SK-MEL-5 (cell line): ENCODE measurements at regions not wholly inside any gene's neighbourhood (a gene's known extent, or its start where the extent isn't known, plus 50 kb on each side); places are given as distances from the start of the nearest gene placed in this dataset.
A peak's percentile ranks its signal among the peaks of the same experiment; 100 is the strongest.
"Not testable (repeated sequence)": the region's sequence is repeated elsewhere in the genome, so short reads cannot be mapped to it uniquely, and the experiment has no call there.

Experiments used
- DNase-seq: peaks from one replicate; pipeline ENCODE4 v3.0.0-alpha.2; 2016; ENCODE audit warnings: low read depth, low spot score
- in situ Hi-C: cut with HindIII; loops from 2 replicates; pipeline ENCODE4 v1.10.0; 2016; ENCODE audit warnings: low sequenced_read_pairs, high pct_unique_total_duplicates, low pct_unique_long_range_greater_than_20kb

DNA sequence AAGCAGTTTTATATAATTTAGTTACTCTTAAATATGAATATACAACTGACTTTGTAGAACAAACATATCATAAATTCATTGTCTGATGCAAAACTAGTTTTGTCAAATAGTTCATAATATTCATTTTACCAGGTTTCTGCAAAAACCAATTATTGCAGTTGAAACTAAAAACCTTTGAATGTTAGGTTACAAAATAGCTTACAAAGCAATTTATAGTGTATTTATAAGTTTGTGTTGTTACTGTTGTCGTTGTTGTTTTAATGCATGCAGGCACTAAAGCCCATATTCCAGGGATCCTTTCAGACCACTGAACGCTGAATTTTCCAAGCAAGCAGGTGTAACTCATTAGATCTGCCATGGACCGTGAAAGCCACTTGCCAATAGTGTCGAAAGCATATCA is 427.6 kb downstream of the ZFHX3 start:
- in situ Hi-C loops: no loop called here
- no peak for DNase-seq

DNA sequence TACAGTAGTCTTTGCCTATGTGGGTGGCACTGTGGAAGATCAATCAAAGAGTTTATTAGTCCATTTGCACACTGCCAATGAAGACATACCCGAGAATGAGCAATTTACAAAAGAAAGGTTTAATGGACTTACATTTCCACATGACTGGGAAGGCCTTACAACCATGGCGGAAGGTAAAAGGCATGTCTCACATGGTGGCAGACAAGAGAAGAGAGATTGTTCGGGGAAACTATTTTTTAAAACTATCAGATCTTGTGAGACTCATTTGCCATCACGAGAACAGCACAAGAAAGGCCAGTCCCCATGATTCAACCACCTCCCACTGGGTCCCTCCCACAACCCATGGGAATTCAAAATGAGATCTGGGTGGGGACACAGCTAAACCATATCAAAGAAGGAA is 432.1 kb downstream of the ZFHX3 start:
- peak; percentile 53 for DNase-seq
- in situ Hi-C loops: no loop called here

DNA sequence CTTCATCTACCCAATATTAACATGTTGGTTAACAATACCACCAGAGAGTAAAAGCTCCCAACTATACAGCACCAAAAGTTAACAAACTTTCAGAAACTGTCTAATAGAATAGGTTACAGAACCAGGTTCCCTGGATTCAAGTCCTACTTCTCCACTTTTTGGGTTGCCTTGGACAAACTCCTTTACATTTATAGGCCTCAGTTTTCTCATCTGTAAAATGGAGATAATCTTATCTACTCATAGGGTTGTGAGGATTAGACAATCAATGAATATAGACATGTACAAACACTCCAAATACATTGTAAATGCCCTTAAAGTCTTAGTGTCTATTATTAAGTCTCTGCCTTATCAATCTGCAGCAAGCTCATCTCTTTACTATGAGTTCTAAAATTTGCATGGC is 435.2 kb downstream of the ZFHX3 start:
- in situ Hi-C loops: no loop called here
- no peak for DNase-seq

DNA sequence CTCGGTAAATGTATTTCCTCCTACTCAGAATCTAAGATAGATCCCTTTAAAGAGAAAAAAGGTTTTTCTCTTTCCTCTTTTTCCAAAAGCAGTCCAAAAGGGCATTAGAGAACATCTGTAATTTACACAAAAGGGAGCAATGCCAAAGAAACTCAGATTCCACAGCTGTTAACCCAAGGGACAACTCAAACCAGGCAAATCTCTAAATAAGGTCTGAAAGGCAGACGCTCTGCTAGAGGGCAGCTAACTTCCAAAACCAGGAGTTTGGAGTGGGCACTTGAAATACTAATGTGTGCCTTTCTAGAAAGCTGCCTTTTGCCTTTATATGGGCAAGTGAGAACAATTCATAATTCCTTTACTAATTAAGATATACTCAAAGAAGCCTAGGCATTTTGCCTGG is 435.7 kb downstream of the ZFHX3 start:
- in situ Hi-C loops: no loop called here

DNA sequence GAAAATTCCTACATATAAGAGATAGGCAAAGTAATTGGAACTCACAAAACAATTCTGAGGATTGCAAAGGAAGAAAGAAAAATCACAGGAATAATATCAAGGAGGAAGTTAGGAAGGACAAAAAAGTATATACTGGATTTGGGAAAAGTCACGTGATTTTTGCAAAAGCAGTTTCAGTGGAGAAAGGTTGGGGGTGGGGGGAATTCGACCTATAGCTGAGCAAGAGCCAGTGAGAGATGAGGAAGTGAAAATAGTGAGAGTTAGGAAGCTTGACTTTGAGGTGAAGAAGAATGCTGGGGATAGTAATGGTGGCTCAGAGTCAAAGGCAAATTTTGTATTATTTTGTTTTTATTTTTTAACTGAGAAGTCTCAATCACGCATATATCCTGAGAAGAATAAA is 438.0 kb upstream of the PMFBP1 start:
- DNase-seq: no peak
- in situ Hi-C loops: no loop called here

More for the DNA sequence above, 435.7 kb downstream of the ZFHX3 start:
- no peak for DNase-seq

DNA sequence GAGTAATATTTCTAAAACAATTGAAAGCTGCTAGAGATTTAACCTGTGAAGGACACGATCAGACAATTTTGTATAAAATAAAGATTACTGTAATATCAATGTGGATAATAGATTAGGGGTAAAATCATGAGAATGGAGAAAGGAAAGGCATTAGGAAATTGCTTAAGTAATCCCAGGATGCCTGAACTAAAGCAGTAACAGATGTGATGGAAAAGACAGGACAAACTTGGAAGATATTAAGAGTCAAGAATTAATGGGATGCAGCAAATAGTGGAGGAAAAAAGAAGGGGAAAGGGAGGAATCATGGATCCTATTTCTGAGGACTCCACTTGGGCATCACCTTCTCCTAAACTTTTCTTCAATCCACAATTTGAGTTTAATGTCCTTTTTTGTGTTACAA is 437.1 kb upstream of the PMFBP1 start:
- in situ Hi-C loops: no loop called here
- no peak for DNase-seq

DNA sequence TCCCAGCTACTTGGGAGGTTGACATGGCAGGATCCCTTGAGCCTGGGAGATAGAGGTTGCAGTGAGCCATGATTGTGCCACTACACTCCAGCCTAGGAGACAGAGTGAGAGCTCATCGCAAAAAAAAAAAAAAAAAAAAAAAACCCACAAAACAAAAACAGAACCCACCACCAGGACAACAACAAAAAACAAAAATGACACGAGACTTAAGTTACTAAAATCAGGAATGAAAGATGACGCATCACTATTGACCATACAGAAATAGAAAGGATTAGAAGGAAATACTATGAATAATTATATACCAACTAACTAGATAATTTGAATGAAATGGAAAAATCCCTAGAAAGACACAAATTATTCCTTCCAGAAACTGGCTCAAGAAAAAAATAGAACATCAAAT is 432.4 kb upstream of the PMFBP1 start:
- no peak for DNase-seq
- in situ Hi-C loops: no loop called here

DNA sequence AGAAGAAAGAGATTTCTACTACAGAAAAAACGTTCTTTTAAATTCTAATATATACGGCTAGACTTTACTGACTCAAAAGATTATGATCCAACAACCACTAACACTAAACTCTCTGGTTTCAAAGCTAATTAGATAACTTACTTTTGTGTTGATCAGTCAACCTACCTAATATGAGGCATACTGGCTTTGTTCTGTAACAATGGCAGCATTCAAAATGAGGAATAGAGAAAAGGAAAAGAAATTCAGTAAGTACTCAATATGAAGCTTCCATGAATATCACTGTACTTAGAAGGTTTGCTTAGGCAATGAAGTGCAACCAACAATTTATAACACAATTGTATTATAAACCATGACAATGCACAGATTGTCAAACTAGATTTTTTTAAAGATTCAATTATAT is 430.5 kb upstream of the PMFBP1 start:
- DNase-seq: no peak
- in situ Hi-C loops: no loop called here

DNA sequence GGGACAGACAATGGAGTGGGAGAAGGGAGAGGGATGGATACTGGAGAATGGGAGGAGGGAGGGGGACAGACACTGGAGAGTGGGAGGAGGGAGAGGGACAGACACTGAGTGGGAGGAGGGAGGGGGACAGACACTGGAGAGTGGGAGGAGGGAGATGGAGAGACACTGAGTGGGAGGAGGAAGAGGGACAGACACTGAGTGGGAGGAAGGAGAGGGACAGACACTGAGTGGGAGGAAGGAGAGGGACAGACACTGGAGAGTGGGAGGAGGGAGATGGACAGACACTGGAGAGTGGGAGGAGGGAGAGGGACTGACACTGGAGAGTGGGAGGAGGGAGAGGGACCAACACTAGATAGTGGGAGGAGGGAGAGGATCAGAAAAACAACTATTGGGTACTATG is 426.7 kb upstream of the PMFBP1 start:
- in situ Hi-C loops: no loop called here

DNA sequence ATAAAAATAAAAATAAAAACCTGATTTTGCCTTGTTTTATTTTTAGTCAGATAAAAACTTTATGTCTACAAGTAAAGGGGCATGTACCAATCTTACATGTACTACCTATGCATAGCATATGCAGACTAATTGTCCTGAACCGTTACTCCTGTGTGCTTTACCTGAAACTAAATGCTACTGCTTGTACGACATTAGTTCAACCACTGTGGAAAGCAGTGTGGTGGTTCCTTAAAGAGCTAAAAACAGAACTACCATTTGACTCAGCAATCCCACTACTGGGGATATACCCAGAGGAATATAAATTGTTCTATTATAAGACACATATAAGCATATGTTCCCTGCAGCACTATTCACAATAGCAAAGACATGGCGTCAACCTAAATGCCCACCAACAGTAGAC is 426.0 kb upstream of the PMFBP1 start:
- in situ Hi-C loops: no loop called here
- DNase-seq: no peak

More for the DNA sequence above, 426.7 kb upstream of the PMFBP1 start:
- no peak for DNase-seq

DNA sequence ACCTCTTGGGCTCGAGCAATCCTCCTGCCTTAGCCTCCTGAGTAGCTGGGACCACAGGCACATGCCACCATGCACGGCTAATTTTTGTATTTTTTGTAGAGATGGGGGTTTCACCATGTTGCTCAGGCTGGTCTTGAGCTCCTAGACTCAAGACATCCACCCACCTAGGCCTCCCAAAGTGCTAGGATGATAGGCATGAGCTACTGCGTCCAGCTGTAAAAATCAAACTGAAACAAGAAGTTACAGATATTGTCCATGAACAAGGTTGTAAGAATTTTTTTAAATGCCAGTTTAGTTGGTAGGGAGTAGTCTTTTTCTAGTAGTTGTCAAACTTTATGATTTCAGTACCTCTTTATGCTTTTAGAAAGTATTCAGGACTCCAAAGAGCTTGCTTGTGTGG is 424.4 kb upstream of the PMFBP1 start:
- in situ Hi-C loops: no loop called here
- DNase-seq: no peak

DNA sequence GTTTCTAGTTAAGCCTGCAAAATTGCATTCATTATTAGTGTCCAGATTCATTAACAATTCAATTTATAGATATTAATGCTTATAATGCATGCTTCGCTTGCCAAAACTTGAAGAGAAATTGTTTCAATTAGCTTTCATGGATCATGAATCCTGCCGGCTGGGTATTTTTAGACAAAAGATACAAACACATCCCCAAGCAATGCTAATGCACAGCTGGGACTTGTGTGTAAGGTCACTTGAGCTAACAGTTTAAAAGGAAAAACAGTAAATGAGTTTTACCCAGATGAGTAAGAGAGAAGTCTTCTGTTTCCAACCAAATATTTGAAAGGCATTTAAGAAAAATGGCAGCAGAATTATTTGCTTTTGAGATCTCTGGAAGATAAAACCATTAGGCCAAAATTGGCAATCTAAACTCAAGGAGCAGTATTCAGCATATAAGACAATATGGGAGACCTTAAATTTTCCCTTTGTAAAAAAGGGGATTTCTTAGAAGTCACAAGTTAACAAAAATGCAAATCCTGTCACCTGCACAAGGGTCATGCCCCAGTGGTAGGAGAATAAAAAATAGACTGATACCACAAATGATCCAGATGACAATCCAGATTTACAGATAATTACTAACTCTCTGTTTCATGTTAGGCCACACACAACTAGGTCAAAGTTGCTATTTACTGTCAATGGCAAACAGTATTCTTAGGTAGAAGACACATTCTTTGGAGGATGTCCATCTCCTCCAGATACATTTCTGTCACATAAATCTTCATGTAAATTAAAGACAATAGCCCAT is 418.4 kb upstream of the PMFBP1 start:
- no peak for DNase-seq
- in situ Hi-C loops: no loop called here

DNA sequence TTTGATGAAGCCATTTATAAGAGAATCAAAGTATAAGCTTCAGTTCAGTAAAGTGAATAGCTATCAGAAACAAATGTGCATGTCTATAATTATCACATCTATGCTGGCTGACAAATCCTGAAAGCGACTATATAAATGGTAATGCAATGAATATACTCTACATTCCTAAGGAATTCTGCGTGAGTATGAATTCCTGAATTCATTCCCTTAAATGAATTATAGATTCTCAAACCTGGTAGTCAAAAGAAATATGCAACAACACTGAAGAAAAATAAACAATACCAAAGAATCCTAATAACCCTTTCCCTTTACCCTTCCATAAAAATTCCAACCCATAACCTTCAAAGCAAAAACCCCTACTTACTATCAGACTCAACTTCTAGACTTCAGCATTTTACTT is 416.6 kb upstream of the PMFBP1 start:
- in situ Hi-C loops: no loop called here

DNA sequence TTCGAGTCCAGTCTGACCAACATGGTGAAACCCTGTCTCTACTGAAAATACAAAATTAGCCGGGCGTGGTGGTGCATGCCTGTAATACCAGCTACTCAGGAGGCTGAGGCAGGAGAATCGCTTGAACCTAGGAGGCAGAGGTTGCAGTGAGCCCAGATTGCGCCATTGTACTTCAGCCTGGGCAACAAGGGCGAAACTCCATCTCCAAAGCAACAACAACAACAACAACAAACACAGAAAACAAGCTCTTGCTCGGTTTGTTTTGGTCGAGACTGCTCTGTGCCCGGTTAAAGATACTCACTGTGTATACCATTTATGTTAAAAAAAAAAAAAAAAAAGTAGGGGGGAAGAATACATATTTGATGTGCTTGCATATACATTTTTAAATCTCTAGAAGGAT is 406.1 kb upstream of the PMFBP1 start:
- in situ Hi-C loops, DNase-seq: not testable (repeated sequence)

More for the DNA sequence above, 416.6 kb upstream of the PMFBP1 start:
- DNase-seq: no peak

DNA sequence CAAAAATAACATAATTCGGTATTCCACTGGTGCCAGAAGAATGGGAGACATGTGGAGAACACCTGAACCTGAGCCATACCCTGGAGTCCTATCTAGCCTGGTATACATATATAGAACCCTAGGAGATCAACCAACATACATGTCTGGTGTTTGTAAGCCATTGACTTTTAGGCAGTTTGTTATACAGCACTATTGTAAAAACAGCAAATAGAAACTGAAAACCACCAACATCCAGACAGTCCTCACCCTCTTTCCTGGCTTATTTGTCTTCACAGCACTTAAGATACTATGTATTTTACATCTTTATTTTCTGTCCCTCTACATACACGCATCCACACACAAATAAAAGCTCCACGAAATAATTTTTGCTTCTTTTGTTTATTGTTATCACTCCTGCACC is 404.2 kb upstream of the PMFBP1 start:
- DNase-seq: no peak
- in situ Hi-C loops: no loop called here

DNA sequence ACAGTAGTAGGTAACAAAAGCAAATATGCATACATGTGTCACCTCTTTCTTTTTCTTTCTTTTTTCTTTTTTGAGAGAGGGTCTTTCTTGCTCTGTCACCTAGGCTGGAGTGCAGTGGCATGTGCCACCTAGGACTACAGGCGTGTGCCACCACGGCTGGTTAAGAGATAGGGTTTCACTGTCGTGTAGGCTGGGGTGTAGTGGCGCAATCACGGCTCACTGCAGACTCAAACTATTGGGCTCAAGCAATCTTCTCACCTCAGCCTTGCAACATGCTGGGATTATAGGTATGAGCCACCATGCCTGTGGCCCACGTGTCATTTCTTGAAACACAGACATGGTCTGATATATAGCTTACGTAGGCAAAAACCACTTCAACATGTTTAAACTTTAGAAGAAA is 397.7 kb upstream of the PMFBP1 start:
- in situ Hi-C loops: no loop called here

DNA sequence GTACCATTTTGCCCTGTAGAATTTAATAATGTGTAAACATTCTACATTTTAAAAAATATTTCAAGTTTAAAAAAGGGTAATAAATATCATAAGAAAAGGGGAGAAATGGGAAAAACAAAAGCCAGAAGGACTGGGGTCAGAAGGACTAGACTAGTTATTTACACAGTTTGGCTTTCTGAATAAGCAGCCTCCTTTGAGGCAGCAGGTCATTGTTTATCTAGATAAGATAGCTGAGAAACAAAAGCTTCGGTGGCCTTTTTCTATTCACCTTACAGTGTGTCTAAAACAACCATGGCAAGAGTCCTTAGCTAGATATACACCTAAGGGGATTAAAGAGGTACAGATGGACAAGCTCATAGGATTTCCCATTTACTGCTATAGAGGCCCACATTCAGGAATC is 396.5 kb upstream of the PMFBP1 start:
- no peak for DNase-seq
- in situ Hi-C loops: no loop called here

More for the DNA sequence above, 397.7 kb upstream of the PMFBP1 start:
- no peak for DNase-seq

DNA sequence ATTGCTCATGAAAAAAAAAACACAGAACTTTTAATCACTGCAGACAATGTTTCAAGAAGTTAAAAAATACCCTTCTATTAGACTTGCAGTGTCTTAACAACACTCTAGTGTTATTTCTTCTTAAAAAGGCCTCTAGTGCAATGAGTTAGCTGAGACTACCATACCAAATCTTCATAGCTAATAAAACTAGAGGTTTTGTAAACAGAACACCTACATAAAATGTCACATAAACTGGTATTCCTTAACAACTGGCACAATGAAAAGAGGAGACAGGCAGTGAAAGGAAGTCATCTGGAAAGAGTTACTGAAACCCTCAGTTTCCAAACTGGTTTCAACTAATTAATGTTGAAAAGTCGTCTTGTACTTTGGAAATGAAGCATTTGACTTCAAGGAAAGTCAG is 394.2 kb upstream of the PMFBP1 start:
- no peak for DNase-seq
- in situ Hi-C loops: no loop called here

DNA sequence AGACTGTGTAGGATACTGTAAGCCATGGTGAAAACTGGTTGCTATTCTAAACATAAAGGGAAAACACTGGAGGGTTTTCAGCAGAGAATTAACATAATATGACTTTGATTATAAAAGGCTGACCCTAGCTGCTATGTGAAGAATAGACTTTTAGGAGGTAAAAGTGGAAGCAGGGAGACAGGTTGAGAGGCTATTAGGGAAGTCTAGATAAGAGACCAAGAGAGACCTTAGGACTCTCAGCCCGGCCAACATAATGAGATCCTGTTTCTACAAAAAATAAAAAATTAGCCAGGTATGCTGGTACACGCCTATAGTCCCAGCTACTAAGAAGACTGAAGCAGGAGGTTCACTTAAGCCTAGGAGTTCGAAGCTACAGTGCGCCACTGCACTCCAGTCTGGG is 393.2 kb upstream of the PMFBP1 start:
- no peak for DNase-seq
- in situ Hi-C loops: no loop called here

DNA sequence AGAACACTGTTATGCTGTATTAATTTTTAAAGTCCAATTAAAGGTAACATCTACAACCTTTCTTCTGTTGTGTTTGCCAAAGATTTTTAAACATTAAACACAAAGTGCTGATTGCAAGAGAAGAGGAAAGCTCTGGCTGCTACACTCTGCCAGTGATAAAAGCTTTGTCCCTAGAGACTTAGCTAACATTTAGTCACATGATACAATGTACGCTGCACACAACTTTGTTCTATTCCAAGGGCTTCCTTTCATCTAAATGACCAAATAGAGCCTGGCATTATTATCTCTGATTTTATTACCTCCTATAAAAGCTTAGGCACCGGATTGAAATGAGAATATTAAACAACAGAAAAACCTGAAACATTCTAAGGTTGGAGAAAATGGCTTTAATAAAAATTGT is 388.7 kb upstream of the PMFBP1 start:
- peak; percentile 59 for DNase-seq
- in situ Hi-C loops: no loop called here
